HG02870 (cell line): ENCODE measurements at regions not wholly inside any gene's neighbourhood (a gene's known extent, or its start where the extent isn't known, plus 50 kb on each side); places are given as distances from the start of the nearest gene placed in this dataset.

Experiments
- ATAC-seq: cut with Tn5 transposase; IDR thresholded peaks from one replicate; pipeline ENCODE4 v1.9.1; 2021; ENCODE audit warnings: mild to moderate bottlenecking, moderate library complexity; ENCODE audit not compliant: unreplicated experiment

- ATAC-seq, result no peak
Measured at GRCh38 chr3:117534138-117534537, 824.6 kb downstream of the TUSC7 start.

- no peak for ATAC-seq
Measured at GRCh38 chr3:117536006-117536405, 826.4 kb downstream of the TUSC7 start.

GRCh38 chr3:117537949-117538348, 828.4 kb downstream of the TUSC7 start:
- ATAC-seq, result no peak

GRCh38 chr3:117539729-117540128, 830.1 kb downstream of the TUSC7 start:
- no peak for ATAC-seq

GRCh38 chr3:117540597-117540996, 831.0 kb downstream of the TUSC7 start:
- no peak for ATAC-seq

- ATAC-seq, result no peak
Measured at GRCh38 chr3:117541721-117542120, 832.1 kb downstream of the TUSC7 start.

GRCh38 chr3:117543521-117543920, 833.9 kb downstream of the TUSC7 start:
- ATAC-seq, result no peak

- no peak for ATAC-seq
Measured at GRCh38 chr3:117545484-117545883, 835.9 kb downstream of the TUSC7 start.

- ATAC-seq, result no peak
Measured at GRCh38 chr3:117547956-117548550, 838.5 kb downstream of the TUSC7 start.

GRCh38 chr3:117548600-117548999, 839.0 kb downstream of the TUSC7 start:
- ATAC-seq, result no peak

GRCh38 chr3:117549716-117550115, 840.1 kb downstream of the TUSC7 start:
- ATAC-seq, result no peak

GRCh38 chr3:117550766-117551165, 841.2 kb downstream of the TUSC7 start:
- no peak for ATAC-seq

GRCh38 chr3:117553461-117553860, 843.9 kb downstream of the TUSC7 start:
- ATAC-seq, result peak; percentile 98

GRCh38 chr3:117556646-117557407, 847.2 kb downstream of the TUSC7 start:
- no peak for ATAC-seq

GRCh38 chr3:117557464-117558090, 848.0 kb downstream of the TUSC7 start:
- no peak for ATAC-seq

- ATAC-seq, result no peak
Measured at GRCh38 chr3:117558681-117559080, 849.1 kb downstream of the TUSC7 start.

- no peak for ATAC-seq
Measured at GRCh38 chr3:117562000-117562399, 852.4 kb downstream of the TUSC7 start.

GRCh38 chr3:117563063-117563462, 853.5 kb downstream of the TUSC7 start:
- no peak for ATAC-seq

- ATAC-seq, result no peak
Measured at GRCh38 chr3:117565777-117566176, 856.2 kb downstream of the TUSC7 start.

GRCh38 chr3:117566926-117567325, 857.3 kb downstream of the TUSC7 start:
- no peak for ATAC-seq

- ATAC-seq, result no peak
Measured at GRCh38 chr3:117567382-117567781, 857.8 kb downstream of the TUSC7 start.

- ATAC-seq, result no peak
Measured at GRCh38 chr3:117567906-117568305, 858.3 kb downstream of the TUSC7 start.
